ENCODE measurements at regions not wholly inside any gene's neighbourhood (a gene's known extent, or its start where the extent isn't known, plus 50 kb on each side); places are given as distances from the start of the nearest gene placed in this dataset.

DNA sequence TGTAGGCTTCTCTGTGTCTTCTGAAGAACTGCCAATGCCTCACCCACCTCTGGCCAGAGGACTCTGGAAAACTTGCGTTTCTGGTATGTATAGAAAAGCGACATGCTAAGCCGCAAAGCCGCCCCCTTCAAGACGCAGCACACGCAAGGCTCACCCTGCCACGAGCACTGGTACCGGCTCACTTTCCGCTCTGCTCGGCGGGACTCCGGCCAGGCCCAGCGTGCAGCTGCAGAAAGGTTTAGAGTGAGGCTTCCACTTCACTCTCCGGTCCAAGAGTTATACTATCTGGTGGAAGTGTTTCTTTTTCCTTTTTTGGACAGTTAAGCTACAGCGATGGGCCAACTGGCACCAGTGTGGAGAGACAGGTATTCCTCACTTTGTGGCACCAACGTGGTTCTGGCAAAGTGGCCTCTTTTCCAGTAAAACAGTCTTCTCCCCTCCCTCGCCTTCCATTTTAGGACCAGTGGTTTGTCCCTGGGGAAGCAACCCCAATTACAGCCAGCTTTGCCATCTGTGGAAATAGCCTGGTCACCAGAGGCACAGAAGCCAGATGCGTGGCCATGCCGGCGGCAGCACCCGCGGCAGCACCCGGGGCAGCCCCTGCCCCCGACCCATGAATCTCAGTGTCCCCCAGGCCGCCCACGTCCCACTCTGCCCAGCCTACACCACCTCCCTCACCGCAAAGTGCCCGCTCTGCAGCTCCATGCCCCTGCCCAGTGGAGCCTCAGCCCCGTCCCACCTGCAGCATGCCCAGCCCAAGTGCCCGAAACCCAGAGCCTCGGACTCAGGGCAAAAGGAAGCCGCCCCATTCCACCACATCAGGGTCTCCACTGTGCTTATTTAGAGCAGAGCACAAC is 91.6 kb upstream of the CTDP1 start:
- WGBS, 2 donors, result 86 to 88% methylated on average over 32 of the region's 32 CpGs
- H3K9me3 ChIP-seq, result peaks cover 0 to 10% (median 0%) of the 10 kb centered on the region in 11 donors
- no peaks in the 10 kb centered on the region for H3K36me3 ChIP-seq
- peaks cover 0 to 11% (median 0%) of the 10 kb centered on the region in 7 donors for H3K27me3 ChIP-seq
- peak overlapping the region in 9 of 10 donors; percentile 39 to 83 (median 65) for H3K27ac ChIP-seq
- DNase-seq (no peak), ATAC-seq (peak in 3 of 8 donors; percentile 2 to 5 (median 3))
- TF ChIP-seq, protein P1, sequence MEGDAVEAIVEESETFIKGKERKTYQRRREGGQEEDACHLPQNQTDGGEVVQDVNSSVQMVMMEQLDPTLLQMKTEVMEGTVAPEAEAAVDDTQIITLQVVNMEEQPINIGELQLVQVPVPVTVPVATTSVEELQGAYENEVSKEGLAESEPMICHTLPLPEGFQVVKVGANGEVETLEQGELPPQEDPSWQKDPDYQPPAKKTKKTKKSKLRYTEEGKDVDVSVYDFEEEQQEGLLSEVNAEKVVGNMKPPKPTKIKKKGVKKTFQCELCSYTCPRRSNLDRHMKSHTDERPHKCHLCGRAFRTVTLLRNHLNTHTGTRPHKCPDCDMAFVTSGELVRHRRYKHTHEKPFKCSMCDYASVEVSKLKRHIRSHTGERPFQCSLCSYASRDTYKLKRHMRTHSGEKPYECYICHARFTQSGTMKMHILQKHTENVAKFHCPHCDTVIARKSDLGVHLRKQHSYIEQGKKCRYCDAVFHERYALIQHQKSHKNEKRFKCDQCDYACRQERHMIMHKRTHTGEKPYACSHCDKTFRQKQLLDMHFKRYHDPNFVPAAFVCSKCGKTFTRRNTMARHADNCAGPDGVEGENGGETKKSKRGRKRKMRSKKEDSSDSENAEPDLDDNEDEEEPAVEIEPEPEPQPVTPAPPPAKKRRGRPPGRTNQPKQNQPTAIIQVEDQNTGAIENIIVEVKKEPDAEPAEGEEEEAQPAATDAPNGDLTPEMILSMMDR (IDR thresholded peaks at IDR 0.05), result no peak
- intact Hi-C loops (cut with DNase I), result loop anchor here in 1 of 10 donors (10.0 kb wide), 1 partner anchor 57 kb away; no protein-coding TSS in a partner anchor
- H3K4me3 ChIP-seq, result no peak overlapping the region
- peaks cover 0 to 40% (median 18%) of the 10 kb centered on the region in 9 donors for H3K4me1 ChIP-seq

DNA sequence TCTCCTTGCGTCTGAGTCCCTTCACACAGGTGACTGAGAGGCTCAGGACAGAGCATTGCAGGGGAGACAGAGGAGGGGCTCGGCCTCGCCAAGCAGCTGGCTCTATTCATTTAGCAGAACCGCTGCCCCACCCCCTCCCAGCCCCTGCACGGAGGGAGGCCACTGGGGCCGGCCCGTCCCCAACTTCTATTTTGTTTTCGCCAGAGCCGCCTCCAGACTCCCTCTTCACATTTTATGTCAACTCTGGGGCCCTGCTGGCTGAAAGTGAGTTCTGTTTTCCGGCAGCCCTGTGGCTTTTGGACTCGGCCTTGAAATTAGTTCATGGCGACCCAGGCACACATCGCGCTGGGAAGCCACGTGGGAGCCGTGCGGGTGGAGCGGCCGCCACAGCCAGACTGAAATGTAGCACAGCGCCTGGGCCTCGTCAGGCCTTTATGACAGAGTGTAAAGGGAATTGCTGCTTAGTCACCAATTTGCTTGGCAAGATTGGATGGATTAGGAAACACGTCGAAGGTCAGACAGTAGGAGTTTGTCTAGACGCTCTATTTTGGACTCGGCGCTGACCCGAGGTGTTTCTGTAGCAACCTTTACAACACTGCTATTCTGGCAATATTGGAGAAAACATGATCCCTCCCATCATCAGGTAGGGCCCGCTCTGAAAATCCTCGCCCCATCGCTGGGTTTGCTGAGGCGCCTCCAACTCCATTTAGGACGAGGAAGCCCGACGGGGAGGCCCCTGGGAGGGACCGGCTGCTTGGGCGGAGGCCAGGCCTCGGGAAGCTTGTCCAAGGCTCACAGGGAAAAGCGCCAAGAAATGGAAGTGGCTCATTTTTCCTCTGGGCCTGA is 90.7 kb upstream of the CTDP1 start:
- Histone ChIP-seq H3K27ac (peak overlapping the region in 9 of 10 donors; percentile 39 to 83 (median 68)), H3K4me3 (no peak overlapping the region), H3K36me3 (no peaks in the 10 kb centered on the region), H3K4me1 (peaks cover 0 to 40% (median 18%) of the 10 kb centered on the region in 9 donors), H3K9me3 (peaks cover 0 to 18% (median 0%) of the 10 kb centered on the region in 11 donors), H3K27me3 (peaks cover 0 to 14% (median 4%) of the 10 kb centered on the region in 7 donors)
- peak; percentile 87 to 92 (median 89) for ATAC-seq
- intact Hi-C loops (cut with DNase I), result loop anchor here in 1 of 10 donors (10.0 kb wide), 1 partner anchor 56 kb away; no protein-coding TSS in a partner anchor
- 36 to 41% methylated on average over 38 of the region's 38 CpGs for WGBS, 2 donors
- peak; percentile 84 to 86 for DNase-seq
- TF ChIP-seq, protein P1 (IDR thresholded peaks at IDR 0.05), result peak in 1 of 9 donors; percentile 12

DNA sequence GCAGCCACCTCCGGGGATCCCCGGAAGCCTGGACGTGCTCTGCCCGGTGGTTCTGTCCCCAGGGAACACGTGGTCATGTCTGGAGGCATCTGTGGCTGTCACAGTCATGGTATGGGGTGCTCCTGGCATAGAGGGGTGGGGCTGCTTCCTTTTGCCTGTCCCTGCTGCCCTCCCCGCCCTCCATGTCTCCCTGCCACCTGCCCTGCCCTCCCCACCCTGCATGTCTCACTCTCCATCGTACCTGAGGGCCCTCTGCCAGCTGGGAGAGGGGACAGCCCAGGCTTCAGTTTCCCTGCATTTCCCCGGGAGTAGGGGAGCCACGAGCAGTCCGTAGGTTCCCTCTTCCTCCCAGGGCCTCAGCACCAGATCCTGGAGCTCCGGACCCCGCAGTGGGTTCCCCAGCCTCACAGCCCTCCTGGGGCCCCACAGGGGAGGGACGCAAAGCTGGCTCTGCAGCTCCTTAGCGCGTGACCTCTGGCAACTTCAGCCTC is 90.0 kb upstream of the CTDP1 start:
- ATAC-seq (peak in 4 of 8 donors; percentile 4 to 28 (median 5)), DNase-seq (no peak)
- Histone ChIP-seq H3K9me3 (peaks cover 0 to 19% (median 0%) of the 10 kb centered on the region in 11 donors), H3K27ac (peak overlapping the region in 8 of 10 donors; percentile 49 to 83 (median 68)), H3K4me1 (peaks cover 0 to 40% (median 18%) of the 10 kb centered on the region in 9 donors), H3K36me3 (no peaks in the 10 kb centered on the region), H3K4me3 (no peak overlapping the region), H3K27me3 (peaks cover 0 to 15% (median 4%) of the 10 kb centered on the region in 7 donors)
- intact Hi-C loops (cut with DNase I), result loop anchor here in 2 of 10 donors (10.0 kb wide), 2 partner anchors 55 kb away; no protein-coding TSS in a partner anchor
- TF ChIP-seq, protein P1 (IDR thresholded peaks at IDR 0.05), result no peak
- WGBS, 2 donors, result 51 to 57% methylated on average over 15 of the region's 15 CpGs
